ENCODE measurements at regions not wholly inside any gene's neighbourhood (a gene's known extent, or its start where the extent isn't known, plus 50 kb on each side); places are given as distances from the start of the nearest gene placed in this dataset.

GRCh38 chr5:167731951-167732350 is 559.5 kb upstream of the WWC1 start:
- DNase-seq: no peak

- no peak for DNase-seq
These were observed 558.9 kb upstream of the WWC1 start for GRCh38 chr5:167732499-167732898.

- no peak for DNase-seq
These were observed 554.5 kb upstream of the WWC1 start for GRCh38 chr5:167736992-167737391.

- DNase-seq: no peak
These were observed 547.6 kb upstream of the WWC1 start for GRCh38 chr5:167743695-167744464.

- no peak for DNase-seq
These were observed 545.6 kb upstream of the WWC1 start for GRCh38 chr5:167745868-167746267.

- no peak for DNase-seq
These were observed 540.9 kb upstream of the WWC1 start for GRCh38 chr5:167750586-167750985.

GRCh38 chr5:167752936-167753335 is 538.5 kb upstream of the WWC1 start:
- DNase-seq: no peak

GRCh38 chr5:167753725-167754490 is 537.5 kb upstream of the WWC1 start:
- no peak for DNase-seq

- no peak for DNase-seq
These were observed 536.9 kb upstream of the WWC1 start for GRCh38 chr5:167754501-167755021.

GRCh38 chr5:167755420-167755819 is 536.0 kb upstream of the WWC1 start:
- DNase-seq: no peak

GRCh38 chr5:167759057-167759821 is 532.2 kb upstream of the WWC1 start:
- DNase-seq: no peak

- DNase-seq: no peak
These were observed 527.7 kb upstream of the WWC1 start for GRCh38 chr5:167763772-167764171.

GRCh38 chr5:167764641-167765289 is 526.7 kb upstream of the WWC1 start:
- no peak for DNase-seq

- DNase-seq: no peak
These were observed 526.1 kb upstream of the WWC1 start for GRCh38 chr5:167765352-167765751.

GRCh38 chr5:167766957-167767356 is 524.5 kb upstream of the WWC1 start:
- DNase-seq: no peak

- DNase-seq: no peak
These were observed 523.6 kb upstream of the WWC1 start for GRCh38 chr5:167767795-167768194.

- no peak for DNase-seq
These were observed 521.5 kb upstream of the WWC1 start for GRCh38 chr5:167769846-167770413.

- DNase-seq: no peak
These were observed 521.0 kb upstream of the WWC1 start for GRCh38 chr5:167770461-167770860.

GRCh38 chr5:167771571-167771970 is 519.9 kb upstream of the WWC1 start:
- DNase-seq: no peak

GRCh38 chr5:167773668-167774301 is 517.7 kb upstream of the WWC1 start:
- no peak for DNase-seq

GRCh38 chr5:167777746-167778145 is 513.7 kb upstream of the WWC1 start:
- DNase-seq: no peak

GRCh38 chr5:167778228-167778627 is 513.2 kb upstream of the WWC1 start:
- no peak for DNase-seq

Data from NCI-H1436 (cell line).